Mucosa of gallbladder (tissue), 1 donor: ENCODE measurements at regions not wholly inside any gene's neighbourhood (a gene's known extent, or its start where the extent isn't known, plus 50 kb on each side); places are given as distances from the start of the nearest gene placed in this dataset.

ENCODE experiments used
- DNase-seq: peaks from one replicate; pipeline ENCODE4 v3.0.0-alpha.2; 2020; ENCODE audit warnings: low spot score
- donor health status: DM: no; HTN: no; CAD: no.

GRCh38 chr5:130267926-130268325 is 363.7 kb downstream of the CHSY3 start:
- DNase-seq = no peak

GRCh38 chr5:130260481-130260880 is 356.2 kb downstream of the CHSY3 start:
- no peak for DNase-seq

GRCh38 chr5:130251931-130252330 is 347.7 kb downstream of the CHSY3 start:
- DNase-seq = no peak

- DNase-seq = no peak
Observed at GRCh38 chr5:130243641-130244040, 339.4 kb downstream of the CHSY3 start.

GRCh38 chr5:130237721-130238120 is 333.5 kb downstream of the CHSY3 start:
- no peak for DNase-seq
